Progenitor cell of endocrine pancreas (in vitro differentiated cells): ENCODE measurements at regions not wholly inside any gene's neighbourhood (a gene's known extent, or its start where the extent isn't known, plus 50 kb on each side); places are given as distances from the start of the nearest gene placed in this dataset.

Experiments
- DNase-seq: peaks from one replicate; pipeline ENCODE4 v3.0.0; 2021; ENCODE audit warnings: low spot score; ENCODE audit not compliant: unreplicated experiment
- H3K27ac Mint-ChIP-seq: 2 replicates; pipeline ENCODE4 v1.8.0; 2021; ENCODE audit warnings: mild to moderate bottlenecking, moderate library complexity, mixed read lengths
- H3K27me3 Mint-ChIP-seq: 2 replicates; pipeline ENCODE4 v1.8.0; 2021; ENCODE audit warnings: mixed read lengths
- H3K36me3 Mint-ChIP-seq: 2 replicates; pipeline ENCODE4 v1.8.0; 2022; ENCODE audit warnings: mixed read lengths; ENCODE audit not compliant: insufficient read depth
- H3K4me1 Mint-ChIP-seq: 2 replicates; pipeline ENCODE4 v1.8.0; 2021; ENCODE audit warnings: low read depth, mixed read lengths
- H3K4me3 Mint-ChIP-seq: 2 replicates; pipeline ENCODE4 v1.8.0; 2021; ENCODE audit warnings: low read depth, mild to moderate bottlenecking, moderate library complexity, mixed read lengths
- H3K9me3 Mint-ChIP-seq: 2 replicates; pipeline ENCODE4 v1.8.0; 2021; ENCODE audit warnings: low read depth, mixed read lengths
- TF ChIP-seq, protein P1 (sequence below): fragments of 200-600 bp; sonication (generic); IDR thresholded peaks from one replicate; pipeline ENCODE4 v1.5.0; 2021; ENCODE audit warnings: antibody characterized with exemption, mild to moderate bottlenecking; ENCODE audit not compliant: unreplicated experiment

GRCh38 chr4:111410571-111410970 is 734.7 kb upstream of the FAM241A start:
- Mint-ChIP-seq H3K27ac (no peak overlapping the region), H3K4me1 (no peaks in the 10 kb centered on the region), H3K9me3 (peaks cover 3% of the 10 kb centered on the region), H3K27me3 (peaks cover 3% of the 10 kb centered on the region), H3K36me3 (no peaks in the 10 kb centered on the region), H3K4me3 (no peak overlapping the region)
- TF ChIP-seq, protein P1, sequence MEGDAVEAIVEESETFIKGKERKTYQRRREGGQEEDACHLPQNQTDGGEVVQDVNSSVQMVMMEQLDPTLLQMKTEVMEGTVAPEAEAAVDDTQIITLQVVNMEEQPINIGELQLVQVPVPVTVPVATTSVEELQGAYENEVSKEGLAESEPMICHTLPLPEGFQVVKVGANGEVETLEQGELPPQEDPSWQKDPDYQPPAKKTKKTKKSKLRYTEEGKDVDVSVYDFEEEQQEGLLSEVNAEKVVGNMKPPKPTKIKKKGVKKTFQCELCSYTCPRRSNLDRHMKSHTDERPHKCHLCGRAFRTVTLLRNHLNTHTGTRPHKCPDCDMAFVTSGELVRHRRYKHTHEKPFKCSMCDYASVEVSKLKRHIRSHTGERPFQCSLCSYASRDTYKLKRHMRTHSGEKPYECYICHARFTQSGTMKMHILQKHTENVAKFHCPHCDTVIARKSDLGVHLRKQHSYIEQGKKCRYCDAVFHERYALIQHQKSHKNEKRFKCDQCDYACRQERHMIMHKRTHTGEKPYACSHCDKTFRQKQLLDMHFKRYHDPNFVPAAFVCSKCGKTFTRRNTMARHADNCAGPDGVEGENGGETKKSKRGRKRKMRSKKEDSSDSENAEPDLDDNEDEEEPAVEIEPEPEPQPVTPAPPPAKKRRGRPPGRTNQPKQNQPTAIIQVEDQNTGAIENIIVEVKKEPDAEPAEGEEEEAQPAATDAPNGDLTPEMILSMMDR: no peak
- no peak for DNase-seq

DNA sequence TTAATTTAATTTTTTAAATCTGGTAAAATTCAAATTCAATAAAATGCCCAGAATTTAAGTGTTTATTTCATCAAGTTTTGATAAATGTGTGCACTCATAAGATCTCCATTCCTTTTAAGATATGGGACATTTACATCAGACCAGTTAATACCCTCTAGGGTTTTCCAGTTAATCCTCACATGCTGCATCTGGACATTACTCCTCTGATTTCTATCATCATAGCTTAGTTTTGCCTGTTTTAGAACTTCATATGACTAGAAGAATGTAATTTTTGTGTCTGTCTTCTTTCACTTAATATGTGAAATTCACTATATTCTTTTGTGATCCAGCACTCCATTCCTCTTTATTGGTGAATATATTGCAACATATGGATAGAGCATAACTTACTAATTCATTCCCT is 727.7 kb upstream of the FAM241A start:
- TF ChIP-seq, protein P1: no peak
- Mint-ChIP-seq H3K27ac (no peak overlapping the region), H3K4me1 (no peaks in the 10 kb centered on the region), H3K36me3 (no peaks in the 10 kb centered on the region), H3K9me3 (no peaks in the 10 kb centered on the region), H3K27me3 (peaks cover 3% of the 10 kb centered on the region), H3K4me3 (no peak overlapping the region)
- DNase-seq: no peak

DNA sequence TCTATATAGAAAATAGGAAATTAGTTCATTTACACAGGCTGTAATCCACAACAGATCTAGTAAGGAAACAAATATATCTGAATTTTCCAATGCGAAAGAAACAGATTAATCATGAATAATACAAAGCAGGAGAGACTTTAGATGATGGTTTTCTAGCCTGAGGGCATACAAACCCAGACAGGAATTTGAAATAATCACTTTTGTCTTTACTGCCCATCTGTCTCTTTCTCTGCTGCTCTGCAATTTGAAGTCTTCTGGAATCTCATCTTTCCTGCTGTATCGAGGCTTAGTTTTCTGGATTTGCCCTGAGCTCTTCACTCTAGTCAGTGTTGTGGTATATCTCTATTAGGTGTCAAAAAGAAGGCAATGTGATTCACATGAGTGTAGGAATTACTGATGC is 711.8 kb upstream of the FAM241A start:
- Mint-ChIP-seq H3K9me3 (no peaks in the 10 kb centered on the region), H3K27ac (no peak overlapping the region), H3K4me3 (no peak overlapping the region), H3K36me3 (no peaks in the 10 kb centered on the region), H3K4me1 (no peaks in the 10 kb centered on the region), H3K27me3 (peaks cover 8% of the 10 kb centered on the region)
- no peak for DNase-seq
- TF ChIP-seq, protein P1: no peak

GRCh38 chr4:111434586-111434985 is 710.7 kb upstream of the FAM241A start:
- no peak overlapping the region for H3K27ac Mint-ChIP-seq
- no peak overlapping the region for H3K4me3 Mint-ChIP-seq
- no peaks in the 10 kb centered on the region for H3K36me3 Mint-ChIP-seq
- TF ChIP-seq, protein P1: no peak
- no peaks in the 10 kb centered on the region for H3K4me1 Mint-ChIP-seq
- H3K9me3 Mint-ChIP-seq: no peaks in the 10 kb centered on the region
- peaks cover 8% of the 10 kb centered on the region for H3K27me3 Mint-ChIP-seq
- no peak for DNase-seq

DNA sequence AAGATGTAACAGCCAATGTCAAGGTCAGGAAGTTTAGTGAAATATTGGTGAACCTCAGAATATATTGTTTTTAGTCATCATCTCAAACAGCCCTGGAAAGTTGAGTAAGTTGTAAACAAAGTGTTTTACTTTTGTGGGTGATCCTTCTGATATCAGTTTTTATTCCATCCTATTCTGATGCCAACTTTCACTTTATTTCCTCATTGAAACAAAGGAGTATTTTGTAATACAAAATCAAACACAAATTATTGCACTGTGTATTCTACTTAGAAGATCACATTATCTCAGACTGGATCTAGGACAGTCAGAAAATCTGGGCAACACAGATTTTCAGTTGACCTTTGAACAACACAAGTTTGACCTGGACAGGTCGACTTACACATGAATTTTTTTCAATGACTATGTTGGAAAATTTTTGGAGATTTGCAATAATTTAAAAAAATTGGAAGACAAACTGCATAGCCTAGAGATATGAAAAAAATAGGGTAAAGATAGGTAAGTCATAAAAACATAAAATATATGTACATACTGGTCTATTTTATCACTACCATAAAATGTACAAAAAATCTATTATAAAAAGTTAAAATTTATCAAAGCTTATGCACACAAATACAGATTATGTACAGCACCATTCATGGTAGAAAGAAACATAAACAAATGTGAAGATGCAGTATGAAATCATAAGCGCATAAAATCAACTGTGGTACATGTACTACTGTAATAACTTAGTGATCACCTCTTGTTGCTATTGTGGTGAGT is 709.1 kb upstream of the FAM241A start:
- Mint-ChIP-seq H3K27ac (no peak overlapping the region), H3K9me3 (no peaks in the 10 kb centered on the region), H3K4me3 (no peak overlapping the region), H3K4me1 (no peaks in the 10 kb centered on the region), H3K27me3 (peaks cover 8% of the 10 kb centered on the region), H3K36me3 (no peaks in the 10 kb centered on the region)
- DNase-seq: no peak
- TF ChIP-seq, protein P1: no peak
